K562 (cell line): ENCODE measurements at regions not wholly inside any gene's neighbourhood (a gene's known extent, or its start where the extent isn't known, plus 50 kb on each side); places are given as distances from the start of the nearest gene placed in this dataset.

Experiments
- ATAC-seq: fragments of 200-7000 bp; cut with Tn5 transposase; 3 replicates; pipeline ENCODE4 v1.9.1; 2020; ENCODE audit warnings: moderate library complexity
- BruUV-seq: library from RNA; stranded (reverse); fragments of 400-500 nt; replicated peaks from 2 replicates; lab custom pipeline; 2021; lab: Mats Ljungman, UMichigan
- CTCF ChIA-PET: fragments of 300-600 bp; formaldehyde crosslinking; extraction: SDS; loops from one replicate; lab custom pipeline; 2021; ENCODE audit warnings: low intra/inter-chr PET ratio; lab: Yijun Ruan, JAX
- POLR2A ChIA-PET: fragments of 300-600, 350-650 bp; sonication (Branson Sonifier 250); formaldehyde crosslinking; extraction: SDS; loops from one replicate; lab custom pipeline; 2021; ENCODE audit warnings: antibody characterized with exemption, inconsistent platforms; lab: Yijun Ruan, JAX
- DNase-seq, 4 experiments: peaks; one replicate each; pipeline versions ENCODE4 v3.0.0 to v3.0.0-alpha.2; 2011 to 2018; ENCODE audit warnings: low spot score in 3 of 4, mixed read lengths in 3 of 4; ENCODE audit errors: extremely low read depth in 1 of 4
- FAIRE-seq: peaks from 2 replicates; lab custom pipeline; 2011; peaks lifted over from hg19 to GRCh38; lab: Jason Lieb, UNC
- H2AFZ ChIP-seq: 2 replicates; pipeline ENCODE4 v1.6.0; 2011; ENCODE audit warnings: low read depth, low read length, control low read depth, inconsistent platforms
- H3K27ac ChIP-seq: fragments of 200-600 bp; 3 replicates; pipeline ENCODE4 v1.8.0; 2011; ENCODE audit warnings: low read depth, mild to moderate bottlenecking, control low read depth, inconsistent platforms, low read length, moderate library complexity, mixed read lengths; ENCODE audit errors: extremely low read depth
- H3K27me3 ChIP-seq, 2 experiments: fragments of 300-600 bp in 1 of 2; 2 replicates in 1 of 2; 3 replicates in 1 of 2; pipeline versions ENCODE4 v1.6.0 to v1.8.0; 2011; ENCODE audit warnings: inconsistent platforms in 2 of 2, low read length in 2 of 2, mild to moderate bottlenecking in 1 of 2, mixed read lengths in 1 of 2, moderate library complexity in 1 of 2; ENCODE audit not compliant: control insufficient read depth in 2 of 2, insufficient read depth in 2 of 2
- H3K36me3 ChIP-seq: fragments of 300-600 bp; 3 replicates; pipeline ENCODE4 v1.8.0; 2011; ENCODE audit warnings: mild to moderate bottlenecking, low read length, inconsistent platforms; ENCODE audit not compliant: control insufficient read depth, insufficient read depth
- H3K4me1 ChIP-seq, 2 experiments: fragments of 200-600 bp in 1 of 2; replicated peaks in 1 of 2; 2 replicates in 1 of 2; 3 replicates in 1 of 2; pipeline versions ENCODE4 v1.5.1 to v1.8.0; 2011; ENCODE audit warnings: inconsistent platforms in 2 of 2, low read length in 2 of 2, mild to moderate bottlenecking in 1 of 2, mixed read lengths in 1 of 2, moderate library complexity in 1 of 2; ENCODE audit not compliant: control insufficient read depth in 2 of 2, insufficient read depth in 2 of 2
- H3K4me2 ChIP-seq: 2 replicates; pipeline ENCODE4 v1.6.1; 2011; ENCODE audit warnings: low read length, control low read depth, inconsistent platforms, mixed read lengths; ENCODE audit not compliant: insufficient read depth
- H3K4me3 ChIP-seq: fragments of 200-600 bp; sonication (generic), shearing (Covaris generic); 2 replicates; pipeline ENCODE4 v1.5.1; 2016; ENCODE audit warnings: control low read depth, inconsistent platforms
- H3K79me2 ChIP-seq: fragments of 200-600 bp; 3 replicates; pipeline ENCODE4 v1.8.0; 2011; ENCODE audit warnings: low read length, inconsistent platforms; ENCODE audit not compliant: control insufficient read depth, insufficient read depth
- H3K9ac ChIP-seq, 2 experiments: 2 replicates each; pipeline versions ENCODE4 v1.6.0 to v1.6.1; 2011; ENCODE audit warnings: low read depth in 2 of 2, low read length in 2 of 2, control low read depth in 1 of 2, inconsistent platforms in 1 of 2, mild to moderate bottlenecking in 1 of 2, mixed read lengths in 1 of 2; ENCODE audit not compliant: insufficient read depth in 1 of 2
- H3K9me1 ChIP-seq: one replicate; pipeline ENCODE4 v1.6.0; 2011; ENCODE audit warnings: inconsistent platforms, mild to moderate bottlenecking, low read length, moderate library complexity; ENCODE audit not compliant: control insufficient read depth, insufficient read depth
- H3K9me3 ChIP-seq: replicated peaks from 2 replicates; pipeline ENCODE4 v1.5.1; 2011; ENCODE audit warnings: low read depth, low read length, inconsistent platforms; ENCODE audit not compliant: control insufficient read depth, insufficient read depth
- H4K20me1 ChIP-seq: replicated peaks from 2 replicates; pipeline ENCODE4 v1.6.1; 2011; ENCODE audit warnings: low read length, inconsistent platforms, mixed read lengths; ENCODE audit not compliant: control insufficient read depth, insufficient read depth
- FOXP4 ChIP-seq: sonication (generic); formaldehyde crosslinking; IDR thresholded peaks from 2 replicates; pipeline ENCODE4 v1.8.0; 2022; ENCODE audit warnings: mild to moderate bottlenecking, missing genetic modification reagents, borderline replicate concordance
- KDM5B ChIP-seq: fragments of 200-600 bp; sonication (generic); IDR thresholded peaks from 2 replicates; pipeline ENCODE4 v1.6.1; 2012; ENCODE audit warnings: low read depth, mild to moderate bottlenecking, moderate library complexity, low read length, control low read depth, inconsistent platforms; ENCODE audit not compliant: insufficient replicate concordance
- KLF1 ChIP-seq: fragments of 450-650 bp; IDR thresholded peaks from 2 replicates; pipeline ENCODE4 v1.6.1; 2016; ENCODE audit warnings: missing genetic modification characterization, missing compliant biosample characterization
- MAFG ChIP-seq: fragments of 450-650 bp; conservative IDR thresholded peaks from 2 replicates; pipeline ENCODE4 v1.6.1; 2016; ENCODE audit warnings: missing genetic modification characterization, missing compliant biosample characterization
- MGA ChIP-seq: fragments of 450-650 bp; IDR thresholded peaks from 2 replicates; pipeline ENCODE4 v1.6.1; 2016; ENCODE audit warnings: mild to moderate bottlenecking, moderate library complexity
- NR2F6 ChIP-seq: fragments of 450-650 bp; formaldehyde crosslinking; IDR thresholded peaks from 2 replicates; pipeline ENCODE4 v1.4.0; 2020; ENCODE audit warnings: mild to moderate bottlenecking
- ZNF431 ChIP-seq: sonication (generic); formaldehyde crosslinking; IDR thresholded peaks from 2 replicates; pipeline ENCODE4 v1.8.0; 2022; ENCODE audit warnings: mild to moderate bottlenecking, missing genetic modification reagents
- WGBS: fragments of 100-300 bp; shearing (Covaris generic); methylation state at CpG from one replicate; pipeline ENCODE4 v1.1.6; 2016; ENCODE audit warnings: low coverage, mixed read lengths; ENCODE audit not compliant: insufficient coverage; ENCODE audit errors: missing lambda C conversion rate; 5-methylcytosine and 5-hydroxymethylcytosine counted together
- in situ Hi-C: fragments of 300-500 bp; cut with MboI; formaldehyde crosslinking; loops from 4 replicates; pipeline ENCODE4 v1.15.0; 2018; ENCODE audit warnings: inconsistent platforms, mixed read lengths
- intact Hi-C: fragments of 100-400 bp; cut with micrococcal nuclease; formaldehyde crosslinking; loops from 2 replicates; pipeline ENCODE4 v1.14.2; 2022

GRCh38 chr10:78963074-78964034, 105.4 kb upstream of the ZMIZ1 start:
- intact Hi-C loops, result no loop called here
- no peaks in the 10 kb centered on the region for H3K9me3 ChIP-seq
- no peak overlapping the region for H3K4me2 ChIP-seq
- H3K4me1 ChIP-seq, result peaks cover 17 to 18% of the 10 kb centered on the region in 2 experiments; a peak in 4 of 5 replicates
- DNase-seq (no peak), ATAC-seq (peak; percentile 38), FAIRE-seq (no peak)
- H3K4me3 ChIP-seq, result no peak overlapping the region
- in situ Hi-C loops, result no loop called here
- no peaks in the 10 kb centered on the region for H4K20me1 ChIP-seq
- no TSS peak for BruUV-seq
- H3K9me1 ChIP-seq, result no peaks in the 10 kb centered on the region
- H3K27ac ChIP-seq, result no peak overlapping the region
- no peaks in the 10 kb centered on the region for H3K79me2 ChIP-seq
- H3K27me3 ChIP-seq, result peaks cover 34 to 64% of the 10 kb centered on the region in 2 experiments
- no peak overlapping the region for H2AFZ ChIP-seq
- POLR2A ChIA-PET, result interaction anchor here (0.6 to 2.8 kb wide), 10 partner anchors 9 to 232 kb away, joined by 3 to 14 read pairs (median 4); no protein-coding TSS in a partner anchor
- H3K36me3 ChIP-seq, result no peaks in the 10 kb centered on the region
- 14% methylated on average over 27 of the region's 27 CpGs for WGBS
- CTCF ChIA-PET, result no interaction called here
- peak overlapping the region in 1 of 2 experiments; percentile 46; a peak in 1 of 4 replicates for H3K9ac ChIP-seq
- TF ChIP-seq MAFG, result peak; percentile 77
- no peak for TF ChIP-seq MGA
- no peak for TF ChIP-seq FOXP4 (CRISPR knock-in tag)
- no peak for TF ChIP-seq KLF1 (tag)
- TF ChIP-seq ZNF431 (CRISPR knock-in tag), result no peak
- peak; percentile 37 for TF ChIP-seq KDM5B
- no peak for TF ChIP-seq NR2F6 (CRISPR knock-in tag)
